Kidney glomerular epithelial cell (primary cell): ENCODE measurements at regions not wholly inside any gene's neighbourhood (a gene's known extent, or its start where the extent isn't known, plus 50 kb on each side); places are given as distances from the start of the nearest gene placed in this dataset.

Source experiments
- DNase-seq: peaks from one replicate; lab custom pipeline; 2025; lab: John Stamatoyannopoulos, UW

DNA sequence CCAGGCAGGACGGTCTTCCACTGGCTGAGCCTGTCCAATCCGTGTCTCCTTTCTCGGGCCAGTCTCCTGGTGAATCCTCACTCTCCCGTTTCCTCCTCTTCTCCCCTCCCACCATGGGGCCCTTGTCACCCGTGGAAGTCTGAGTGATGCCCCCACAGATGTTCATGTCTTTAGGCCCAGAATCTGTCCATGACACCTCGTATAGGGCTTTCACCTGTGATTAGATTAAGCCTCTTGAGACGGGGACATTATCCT lies 193.5 kb downstream of the ZFP36L2 start:
- no peak for DNase-seq

DNA sequence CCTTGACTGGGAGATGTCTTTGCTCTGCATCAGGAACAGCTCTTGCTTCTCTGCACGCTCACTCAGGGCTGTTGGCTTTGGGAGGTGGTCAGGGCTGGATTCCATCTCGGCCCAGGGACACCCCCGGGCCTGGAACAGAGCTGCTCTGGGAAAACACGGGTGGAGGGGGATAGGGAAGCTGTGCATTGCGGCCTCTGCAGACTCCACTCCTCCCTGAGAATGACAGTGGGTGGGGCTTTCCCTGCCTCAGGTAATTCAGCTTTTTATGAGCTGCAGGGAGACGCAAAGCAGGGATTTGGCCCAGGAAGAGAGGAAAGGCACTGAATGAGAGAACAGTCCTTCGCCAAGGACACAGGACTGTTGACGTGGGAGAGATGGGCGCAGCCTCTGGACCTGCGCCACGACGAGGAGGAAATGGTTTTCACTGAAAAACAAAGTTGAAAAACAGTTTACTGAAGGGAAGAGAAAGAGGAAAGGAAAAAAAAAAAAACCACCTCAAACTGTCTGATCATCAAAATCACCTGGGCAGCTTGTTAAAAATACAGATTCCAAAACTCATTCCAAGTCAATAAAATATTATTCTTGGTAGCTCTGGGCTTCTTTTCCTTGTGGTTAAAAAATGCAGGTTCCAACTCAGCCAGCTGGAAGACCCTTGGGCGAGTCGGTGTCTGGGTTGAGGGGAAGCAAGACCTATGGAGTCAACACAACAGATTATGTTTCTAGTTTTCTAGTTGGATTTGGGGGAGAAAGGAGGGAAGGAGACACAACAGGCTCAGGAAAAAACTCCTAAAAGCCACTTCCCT lies 194.0 kb downstream of the ZFP36L2 start:
- no peak for DNase-seq

DNA sequence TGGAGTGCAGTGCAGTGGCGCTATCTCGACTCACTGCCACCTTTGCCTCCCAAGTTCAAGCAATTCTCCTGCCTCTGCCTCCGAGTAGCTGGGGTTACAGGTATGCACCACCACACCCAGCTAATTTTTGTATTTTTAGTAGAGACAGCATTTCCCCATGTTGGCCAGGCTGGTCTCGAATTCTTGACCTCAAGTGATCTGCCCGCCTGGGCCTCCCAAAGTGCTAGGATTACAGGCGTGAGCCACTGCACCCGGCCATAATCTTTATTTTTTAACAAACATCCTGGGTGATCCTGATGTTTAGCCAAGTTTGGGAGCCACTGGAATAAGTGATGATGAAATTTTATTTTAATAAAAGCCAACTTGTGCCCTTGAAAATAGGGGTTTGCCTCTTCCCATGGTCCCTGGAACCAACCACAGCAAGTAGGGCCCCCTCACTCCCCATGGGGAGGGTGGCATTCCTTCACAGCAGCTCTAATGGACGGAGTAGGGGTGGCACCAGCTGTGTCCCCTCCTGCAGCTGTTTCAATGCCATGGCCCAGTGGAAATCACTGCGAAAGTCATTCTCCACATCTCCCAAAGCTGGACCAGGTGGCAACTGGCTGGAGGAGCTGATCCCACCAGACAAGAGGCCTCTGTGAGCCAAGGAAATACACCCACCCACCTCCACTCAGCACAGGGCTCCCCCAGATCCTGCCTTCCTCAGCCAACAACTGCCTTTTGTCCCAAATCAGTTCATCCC lies 194.8 kb downstream of the ZFP36L2 start:
- no peak for DNase-seq

DNA sequence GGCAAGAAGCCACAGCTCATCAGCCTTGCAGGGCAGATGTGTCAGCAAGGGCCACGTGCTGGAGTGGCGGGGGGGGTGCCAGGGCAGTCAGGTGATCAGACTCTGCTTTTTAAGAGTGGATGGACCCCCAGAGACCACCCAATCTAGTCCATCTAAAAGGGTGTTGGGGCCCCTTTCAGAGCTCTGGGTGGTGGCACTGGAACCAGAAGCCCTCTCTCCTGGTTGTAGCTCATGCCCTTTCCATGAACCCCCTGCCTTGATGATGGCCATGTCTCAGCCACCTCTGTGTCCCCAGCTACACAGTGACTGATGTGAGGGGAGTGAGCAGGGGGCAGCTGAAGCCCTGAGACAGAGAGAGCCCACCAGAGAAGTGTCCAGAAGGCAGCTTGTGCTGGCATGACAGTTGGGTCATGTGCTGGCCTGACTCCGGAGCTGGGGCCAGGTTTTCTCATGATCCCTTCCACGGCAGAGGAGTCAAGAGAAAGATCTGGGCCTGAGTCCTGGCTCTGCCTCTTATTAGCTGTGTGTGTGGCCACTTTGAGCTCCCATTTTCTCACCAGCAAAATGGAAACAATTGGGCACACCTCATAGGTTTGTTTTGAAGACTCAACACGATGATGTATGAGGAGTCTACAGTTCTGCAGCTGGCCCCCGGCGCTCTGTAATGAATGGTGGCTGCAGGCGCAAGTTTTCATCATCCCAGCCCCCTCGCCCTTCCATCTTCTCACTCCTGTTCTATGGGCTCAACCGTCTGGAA lies 195.7 kb downstream of the ZFP36L2 start:
- DNase-seq = no peak

DNA sequence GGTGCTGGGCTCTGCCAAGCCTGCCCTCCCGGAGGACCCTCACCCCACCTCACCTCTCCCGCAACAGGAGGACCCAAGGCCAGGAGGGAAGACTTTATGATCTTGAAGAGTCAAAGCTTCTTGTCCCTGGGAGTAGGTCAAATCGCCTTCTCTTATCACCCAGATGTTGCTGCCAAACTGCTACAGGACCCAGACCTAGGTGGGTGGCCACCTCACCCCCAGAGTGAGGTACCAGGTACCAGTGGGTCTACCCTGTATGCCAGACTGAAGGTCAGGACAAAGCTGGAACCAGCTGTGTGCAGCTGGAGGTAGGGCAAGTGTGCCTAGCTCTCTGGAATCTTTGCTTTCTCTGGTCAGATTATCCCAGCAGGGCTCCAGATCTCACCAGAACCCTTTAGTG lies 197.2 kb downstream of the ZFP36L2 start:
- DNase-seq = no peak

DNA sequence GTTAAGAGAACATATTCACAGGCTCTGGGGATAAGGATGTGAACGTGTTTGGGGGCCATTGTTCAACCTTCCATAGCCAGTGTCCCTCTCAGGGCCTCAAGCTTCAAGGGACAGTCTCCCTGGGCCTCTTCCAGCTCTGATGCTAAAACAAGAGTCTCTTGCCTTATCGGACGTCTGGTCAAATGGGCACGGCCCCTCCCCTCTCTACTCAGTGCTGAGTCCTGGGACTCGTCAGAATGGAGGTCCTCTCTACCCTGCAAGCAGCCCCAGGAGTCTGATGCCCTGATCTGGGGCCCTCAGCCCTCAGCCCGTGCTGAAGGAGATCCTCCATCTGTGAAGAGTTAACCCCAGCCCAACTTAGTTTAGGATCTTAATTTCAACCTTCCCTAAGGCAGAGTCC lies 198.2 kb downstream of the ZFP36L2 start:
- DNase-seq = no peak

DNA sequence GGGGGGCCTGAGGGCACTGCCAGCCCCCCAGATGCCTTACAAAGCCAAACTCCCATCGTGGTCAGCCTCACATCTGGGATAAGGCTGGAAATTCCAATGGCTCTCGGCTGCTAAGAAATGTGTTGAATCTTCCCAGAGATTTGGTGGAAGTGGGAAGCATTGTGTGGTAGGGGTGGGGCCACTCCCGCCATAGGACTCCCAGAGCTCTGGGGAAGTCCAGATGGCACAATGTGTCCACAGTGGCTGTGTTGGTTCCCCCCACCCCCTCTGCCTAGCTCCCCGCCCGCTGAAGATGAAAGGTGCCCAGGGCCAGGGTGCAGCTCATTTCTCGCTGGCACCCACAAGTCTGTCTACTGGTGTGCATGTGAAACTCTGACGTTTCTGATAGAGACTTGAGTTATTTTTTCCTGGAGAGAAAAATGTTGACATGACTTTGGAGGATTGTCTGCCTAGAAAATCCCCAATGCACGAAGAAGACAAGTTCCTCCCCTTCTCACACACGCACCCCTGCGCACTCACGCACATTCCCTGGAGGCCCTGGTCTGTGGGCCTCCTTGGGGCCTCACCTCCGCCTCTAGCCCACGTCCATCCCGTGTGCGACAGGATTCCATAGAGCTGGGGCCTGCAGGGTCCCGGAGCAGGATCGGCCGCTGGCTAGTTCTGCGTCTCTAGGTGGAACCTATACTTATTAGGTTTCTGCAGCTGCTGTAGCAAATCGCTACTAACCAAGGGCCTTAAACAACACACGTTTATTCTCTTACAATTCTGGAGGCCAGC lies 199.1 kb downstream of the ZFP36L2 start:
- DNase-seq = no peak

DNA sequence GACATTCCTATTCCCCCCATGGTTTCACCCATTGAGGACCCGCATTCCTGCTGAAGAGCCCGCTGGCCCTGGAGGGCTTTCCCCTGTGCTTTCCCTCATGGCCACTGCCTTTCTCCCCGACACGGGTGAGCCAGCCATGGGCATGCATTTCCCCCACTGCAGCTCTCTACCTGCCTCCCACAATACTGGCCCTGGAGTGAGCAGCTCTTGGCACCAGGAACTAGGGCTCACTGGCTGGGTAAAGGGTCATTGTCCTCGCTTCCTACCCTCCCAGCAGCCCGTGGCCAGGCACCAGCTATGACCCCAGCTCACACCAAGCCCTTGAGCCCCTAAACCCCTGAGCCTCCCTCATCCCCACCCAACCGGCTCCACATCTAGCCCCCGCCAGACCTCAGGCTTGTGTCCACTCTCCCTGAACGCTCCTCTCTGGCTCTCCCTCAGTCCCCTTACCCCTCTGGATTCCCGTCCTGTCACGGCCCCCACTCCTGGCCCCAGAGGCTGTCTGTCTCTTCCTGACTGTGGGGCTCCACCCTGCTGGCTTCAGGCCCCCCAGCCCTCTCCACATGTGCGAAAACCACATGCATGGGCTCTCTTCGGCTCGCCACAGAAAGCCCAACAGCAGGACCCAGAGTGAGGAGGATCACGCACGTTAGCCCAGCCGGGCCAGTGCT lies 199.8 kb downstream of the ZFP36L2 start:
- no peak for DNase-seq

DNA sequence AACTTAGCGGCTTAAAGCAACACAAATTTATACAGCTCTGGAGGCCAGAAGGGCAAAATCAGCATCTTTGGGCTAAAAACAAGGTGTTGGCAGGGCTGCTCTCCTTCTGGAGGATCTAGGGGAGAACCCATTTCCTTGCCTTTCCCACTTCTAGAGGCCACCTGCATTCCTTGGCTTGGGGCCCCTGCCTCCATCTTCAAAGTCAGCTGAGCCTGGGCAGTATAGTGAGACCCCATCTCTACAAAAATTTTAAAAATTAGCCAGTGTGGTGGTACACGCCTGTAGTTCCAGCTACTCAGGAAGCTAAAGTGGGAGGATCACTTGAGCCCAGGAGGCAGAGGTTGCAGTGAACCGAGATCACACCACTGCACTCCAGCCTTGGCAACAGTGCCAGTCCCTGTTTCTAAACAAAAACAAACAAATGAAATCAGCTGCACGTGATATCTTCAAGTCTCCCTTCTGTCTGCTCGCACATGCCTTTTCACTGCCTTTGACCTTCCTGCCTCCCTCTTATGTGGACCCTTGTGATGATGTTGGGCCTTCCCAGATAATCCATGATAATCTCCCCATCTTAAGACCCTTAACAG lies 200.6 kb downstream of the ZFP36L2 start:
- no peak for DNase-seq

DNA sequence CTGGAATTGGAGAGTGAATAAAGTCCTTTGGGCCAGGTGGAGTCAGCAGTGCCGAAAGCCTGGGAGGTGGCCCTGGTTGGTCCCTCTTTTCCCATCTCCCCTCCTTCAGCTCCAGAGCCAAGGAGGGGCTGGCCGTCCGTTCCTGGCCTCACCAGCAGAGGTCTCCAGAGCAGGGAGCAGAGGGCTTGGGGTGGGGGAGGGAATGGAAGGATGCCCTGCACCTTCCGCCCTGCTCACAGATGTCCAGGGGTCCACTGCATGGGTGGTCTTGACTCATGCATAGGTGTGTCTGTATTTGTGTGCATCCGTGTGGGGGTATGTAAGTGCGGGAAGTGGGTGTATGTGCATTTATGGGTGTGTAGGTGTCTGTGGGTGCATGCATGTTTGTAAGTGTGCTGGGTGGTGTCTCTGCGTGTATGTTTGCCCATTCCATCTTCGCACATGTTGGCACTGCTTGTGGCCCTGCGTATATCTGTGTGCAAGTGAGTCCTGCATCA lies 201.8 kb downstream of the ZFP36L2 start:
- DNase-seq = peak; percentile 23

DNA sequence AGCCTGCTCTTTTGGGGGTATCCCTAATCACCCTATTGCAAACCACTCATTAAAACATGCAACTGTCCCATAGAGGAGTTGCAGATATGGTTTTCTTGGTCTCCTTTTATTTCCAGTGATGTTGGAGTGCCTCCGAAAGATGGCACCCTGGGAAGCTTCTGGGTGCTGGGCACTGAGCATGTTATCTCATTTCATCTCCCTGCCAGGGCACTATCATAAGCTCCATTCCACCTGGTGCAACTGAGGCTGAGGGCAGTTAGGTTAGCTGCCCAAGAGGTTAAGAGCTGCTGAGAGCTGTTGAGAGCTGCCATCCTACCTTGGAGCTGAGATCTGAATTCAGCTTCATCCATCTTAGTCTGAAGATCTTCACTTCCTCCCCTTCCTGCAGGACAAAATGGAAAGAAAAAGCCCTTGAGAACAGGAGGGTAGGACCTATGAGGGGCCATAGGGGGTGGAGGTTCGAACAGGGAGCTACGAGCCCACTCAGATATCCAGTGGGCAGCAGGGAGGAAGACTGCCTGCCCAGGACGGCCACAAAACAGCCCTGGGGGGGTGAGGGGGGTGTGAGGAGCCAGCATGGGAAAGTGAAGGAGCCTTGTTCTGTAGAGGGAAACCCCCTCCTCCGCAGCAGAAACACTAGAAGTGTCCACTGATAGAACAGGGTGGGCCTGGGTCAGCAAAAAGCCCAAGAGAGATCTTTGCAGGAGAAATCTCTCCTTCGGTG lies 202.5 kb downstream of the ZFP36L2 start:
- DNase-seq = no peak

DNA sequence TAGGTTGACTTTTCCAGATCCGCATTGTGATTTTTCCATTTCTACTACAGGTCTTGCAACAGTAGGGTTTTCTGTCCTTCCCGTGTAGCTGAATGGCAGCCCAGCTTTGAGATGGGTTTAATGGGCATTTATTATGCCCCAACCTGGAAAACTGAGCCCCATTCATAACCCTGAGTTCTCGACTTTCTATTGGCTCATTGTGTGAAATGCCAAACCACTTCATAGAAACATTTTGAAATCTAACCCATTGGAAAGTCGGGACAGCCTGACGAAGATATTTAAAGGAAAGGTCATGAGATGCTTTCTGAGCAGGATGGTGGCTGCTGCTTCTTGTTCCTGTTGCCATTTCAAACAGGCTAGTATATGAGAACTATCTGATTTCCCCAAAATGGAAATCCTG lies 203.5 kb downstream of the ZFP36L2 start:
- no peak for DNase-seq

DNA sequence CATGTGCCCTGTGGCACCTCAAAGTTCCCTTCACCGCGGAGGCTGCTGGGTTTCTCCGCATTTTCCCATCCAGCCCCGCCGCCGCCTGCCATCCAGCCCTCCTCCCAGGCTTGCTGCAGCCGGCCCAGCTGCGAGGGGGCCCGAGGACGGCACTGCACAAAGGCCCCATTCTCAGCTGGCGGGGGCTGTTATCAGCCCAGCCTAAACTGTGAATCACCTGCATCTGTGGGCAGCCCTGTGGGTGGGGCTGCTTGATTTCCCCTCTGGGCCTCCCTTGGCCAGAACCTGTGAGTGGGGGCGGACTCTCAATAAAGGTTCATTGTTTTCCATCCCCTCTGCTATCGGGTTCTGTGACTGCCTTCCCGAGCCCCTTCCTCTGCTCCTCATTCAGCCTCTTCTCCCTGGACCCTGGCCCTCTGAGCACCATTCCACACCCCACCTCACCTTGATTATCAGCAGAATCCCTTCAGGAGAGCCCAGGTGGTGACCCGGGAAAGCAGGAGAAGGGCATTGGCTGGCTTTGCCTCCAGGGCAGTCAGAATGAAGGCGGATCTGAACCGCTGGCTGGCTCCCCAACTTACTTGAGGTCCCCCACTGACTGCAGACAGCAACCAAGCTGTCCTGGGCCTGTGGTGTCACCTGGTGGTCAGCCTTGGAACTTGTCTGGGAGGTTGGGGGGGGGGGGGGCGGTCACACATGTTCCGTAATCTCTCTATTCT lies 204.5 kb downstream of the ZFP36L2 start:
- no peak for DNase-seq

DNA sequence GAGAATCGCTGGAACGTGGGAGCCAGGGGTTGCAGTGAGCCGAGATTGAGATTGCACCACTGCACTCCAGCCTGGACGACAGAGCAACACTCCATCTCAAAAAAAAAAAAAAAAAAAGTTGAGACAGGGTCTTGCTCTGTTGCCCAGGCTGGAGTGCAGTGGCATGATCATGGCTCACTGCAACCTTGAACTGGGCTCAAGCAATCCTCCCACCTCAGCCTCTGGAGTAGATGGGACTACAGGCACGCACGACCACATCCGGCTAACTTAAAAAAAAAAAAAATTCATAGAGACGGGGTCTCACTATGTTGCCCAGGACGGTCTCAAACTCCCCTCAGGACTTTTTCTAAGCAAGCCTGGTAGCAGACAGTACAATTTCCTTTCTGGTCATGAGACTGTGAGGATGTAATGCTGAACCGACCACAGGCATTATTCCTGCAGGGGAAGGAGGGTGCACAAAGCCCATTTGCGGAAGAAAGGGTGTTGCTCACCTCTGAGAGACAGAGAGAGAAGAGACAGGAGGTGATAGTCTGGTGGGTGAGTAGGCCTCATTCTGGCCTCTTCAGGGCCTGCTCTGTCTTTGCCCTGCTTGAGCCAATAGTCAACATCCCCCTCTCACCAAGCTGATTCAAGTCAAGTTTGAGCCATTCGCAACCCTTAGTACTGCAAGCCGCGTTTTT lies 205.3 kb downstream of the ZFP36L2 start:
- no peak for DNase-seq

DNA sequence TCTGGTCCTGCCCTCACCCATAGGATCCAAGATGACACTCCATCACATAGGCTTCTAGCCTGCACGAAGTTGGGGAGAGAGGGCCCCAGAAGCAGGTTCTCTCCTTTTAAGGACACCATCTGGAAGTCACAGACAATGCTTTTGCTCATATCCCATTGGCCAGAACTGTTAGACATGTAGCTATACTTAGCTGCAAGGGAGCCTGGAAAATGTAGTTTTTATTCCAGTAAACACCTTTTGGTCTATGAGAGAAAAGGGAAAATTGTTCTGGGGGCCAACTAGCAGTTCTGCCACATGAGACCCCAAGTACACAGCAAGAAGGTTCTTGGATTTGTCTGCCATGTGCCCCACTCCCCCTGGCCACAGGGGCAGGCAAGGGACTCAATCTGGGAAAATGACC lies 206.1 kb downstream of the ZFP36L2 start:
- DNase-seq = no peak

DNA sequence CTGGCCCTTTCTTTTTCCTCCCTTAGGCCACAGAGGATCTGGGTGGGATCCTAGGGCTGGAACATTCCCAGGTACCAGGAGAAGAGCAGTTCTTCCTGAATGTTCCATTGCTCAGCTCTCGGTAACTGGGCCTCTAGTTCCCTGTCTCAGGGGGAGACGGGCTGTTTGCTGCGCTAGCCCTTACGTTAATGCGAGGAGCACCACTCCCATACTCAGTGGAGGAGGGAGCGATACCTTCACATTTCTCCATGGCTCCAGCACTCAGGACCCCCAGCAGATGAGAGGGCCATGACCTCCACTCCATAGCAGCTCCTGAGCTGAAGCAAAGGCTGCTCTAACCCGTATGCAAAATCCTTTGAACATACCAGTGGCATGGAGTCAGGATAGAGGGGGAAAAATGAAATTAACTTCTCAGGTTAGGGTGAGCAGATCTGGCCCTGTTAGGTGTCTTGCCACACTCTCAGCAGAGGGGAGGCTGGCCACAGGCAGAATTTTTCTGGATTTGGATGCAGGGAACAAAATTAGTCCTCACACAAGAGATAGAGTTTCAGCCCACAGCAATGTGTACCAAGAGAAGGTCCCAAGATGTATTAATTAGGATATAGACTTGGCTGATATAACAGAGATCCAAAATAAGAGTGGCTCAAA lies 206.7 kb downstream of the ZFP36L2 start:
- DNase-seq = no peak

DNA sequence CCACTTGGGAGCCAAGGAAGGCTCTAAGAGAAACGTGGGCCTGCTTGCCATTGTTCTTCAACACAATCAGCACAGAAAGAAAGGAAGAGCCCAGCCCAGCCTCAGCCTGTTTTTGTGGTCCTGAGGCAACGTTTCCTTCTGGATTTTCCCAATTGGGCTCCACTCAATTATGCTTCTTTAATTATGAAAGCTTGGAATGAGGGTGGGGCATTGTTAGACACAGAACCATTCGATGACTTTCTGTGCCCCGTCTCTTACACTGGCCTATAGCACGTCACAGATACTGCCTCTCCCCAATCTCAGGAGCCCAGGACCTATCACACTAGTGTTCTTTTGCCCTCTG lies 207.4 kb downstream of the ZFP36L2 start:
- DNase-seq = no peak

DNA sequence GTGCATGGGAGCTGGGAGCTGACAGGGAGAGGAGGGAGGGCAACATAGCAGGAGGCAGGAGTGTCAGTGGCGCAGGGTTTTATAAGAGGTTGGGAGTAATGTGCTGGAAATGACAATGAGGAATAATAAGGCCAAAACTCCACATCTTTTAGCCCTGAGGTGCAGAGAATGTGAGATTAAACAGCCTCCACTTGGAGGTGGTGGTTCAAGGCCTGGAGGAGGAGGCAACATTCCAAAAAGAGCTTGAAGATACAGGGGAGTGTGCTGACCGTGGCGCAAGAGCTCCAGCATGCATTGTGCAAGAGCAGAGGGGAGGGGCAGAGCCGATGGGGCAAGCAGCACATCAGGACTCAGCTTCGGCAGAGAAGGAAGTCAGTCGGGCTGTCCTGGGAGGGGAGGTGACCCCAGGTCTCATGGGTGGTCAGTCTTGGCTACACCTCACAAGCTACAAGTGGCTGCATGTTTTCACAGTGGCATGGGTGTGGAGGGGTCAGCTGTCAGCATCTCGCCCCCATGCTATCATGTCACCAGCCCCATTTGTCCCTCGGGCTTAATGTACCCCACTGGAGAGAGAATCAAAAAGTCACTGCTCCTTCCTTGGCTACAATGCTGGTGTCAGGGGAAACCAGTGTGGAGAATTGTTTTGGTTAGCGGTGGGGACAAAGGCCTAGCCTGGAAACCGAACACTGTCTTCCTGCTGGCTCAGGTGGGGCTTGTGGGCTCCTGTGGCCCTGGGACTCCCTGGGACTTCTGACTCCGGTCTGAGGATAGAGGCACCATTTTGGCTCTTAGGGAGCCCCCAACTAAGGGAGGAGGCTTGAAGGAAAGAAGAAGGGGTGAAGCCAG lies 208.0 kb downstream of the ZFP36L2 start:
- peak; percentile 12 for DNase-seq
